H9 (cell line): ENCODE measurements at regions not wholly inside any gene's neighbourhood (a gene's known extent, or its start where the extent isn't known, plus 50 kb on each side); places are given as distances from the start of the nearest gene placed in this dataset.

Experiments
- DNase-seq: peaks from one replicate; pipeline ENCODE4 v3.0.0-alpha.2; 2017
- H2AFZ ChIP-seq: one replicate; pipeline ENCODE4 v1.6.1; 2013; ENCODE audit warnings: mild to moderate bottlenecking, low read length, control low read depth, moderate library complexity
- H2AK5ac ChIP-seq: 2 replicates; pipeline ENCODE4 v1.6.1; 2013; ENCODE audit warnings: low read length, control low read depth, mixed read lengths; ENCODE audit not compliant: insufficient read length
- H2BK120ac ChIP-seq: one replicate; pipeline ENCODE4 v1.6.1; 2013; ENCODE audit warnings: low read depth, mild to moderate bottlenecking, low read length, control low read depth, inconsistent platforms; ENCODE audit not compliant: poor library complexity, severe bottlenecking
- H2BK12ac ChIP-seq: 2 replicates; pipeline ENCODE4 v1.6.1; 2013; ENCODE audit warnings: low read length, control low read depth, mixed read lengths, low read depth; ENCODE audit not compliant: insufficient read length
- H2BK15ac ChIP-seq: 2 replicates; pipeline ENCODE4 v1.6.1; 2013; ENCODE audit warnings: low read depth, low read length, control low read depth
- H2BK20ac ChIP-seq: one replicate; pipeline ENCODE4 v1.6.1; 2013; ENCODE audit warnings: low read depth, mild to moderate bottlenecking, low read length, control low read depth, inconsistent platforms; ENCODE audit not compliant: poor library complexity, severe bottlenecking
- H2BK5ac ChIP-seq: 2 replicates; pipeline ENCODE4 v1.6.1; 2013; ENCODE audit warnings: low read length, control low read depth, mixed read lengths; ENCODE audit not compliant: insufficient read length
- H3K14ac ChIP-seq: 2 replicates; pipeline ENCODE4 v1.6.1; 2013; ENCODE audit warnings: low read length, control low read depth; ENCODE audit not compliant: insufficient read depth
- H3K18ac ChIP-seq: 2 replicates; pipeline ENCODE4 v1.6.1; 2013; ENCODE audit warnings: low read depth, mild to moderate bottlenecking, mixed read lengths, low read length, control low read depth; ENCODE audit not compliant: insufficient read length
- H3K23ac ChIP-seq: 2 replicates; pipeline ENCODE4 v1.6.1; 2013; ENCODE audit warnings: low read length, control low read depth, mixed read lengths, low read depth; ENCODE audit not compliant: insufficient read length
- H3K23me2 ChIP-seq: 2 replicates; pipeline ENCODE4 v1.6.1; 2013; ENCODE audit warnings: low read depth, mild to moderate bottlenecking, mixed read lengths, low read length, control low read depth; ENCODE audit not compliant: insufficient read length, poor library complexity, severe bottlenecking
- H3K27ac ChIP-seq: 2 replicates; pipeline ENCODE4 v1.5.1; 2013; ENCODE audit warnings: low read length, control low read depth, mixed read lengths, low read depth; ENCODE audit not compliant: insufficient read length
- H3K27me3 ChIP-seq: 2 replicates; pipeline ENCODE4 v1.6.1; 2013; ENCODE audit warnings: low read length, control low read depth, inconsistent platforms; ENCODE audit not compliant: insufficient read depth
- H3K4ac ChIP-seq: 2 replicates; pipeline ENCODE4 v1.6.1; 2013; ENCODE audit warnings: low read depth, mild to moderate bottlenecking, control low read depth, inconsistent platforms, low read length, moderate library complexity
- H3K4me1 ChIP-seq: 2 replicates; pipeline ENCODE4 v1.6.1; 2013; ENCODE audit warnings: low read length, control low read depth, inconsistent platforms; ENCODE audit not compliant: insufficient read depth
- H3K4me2 ChIP-seq: 2 replicates; pipeline ENCODE4 v1.6.1; 2013; ENCODE audit warnings: low read length, control low read depth, mixed read lengths; ENCODE audit not compliant: insufficient read length, insufficient read depth
- H3K56ac ChIP-seq: 2 replicates; pipeline ENCODE4 v1.6.1; 2013; ENCODE audit warnings: low read depth, mild to moderate bottlenecking, mixed read lengths, low read length, control low read depth; ENCODE audit not compliant: insufficient read length
- H3K79me1 ChIP-seq: 2 replicates; pipeline ENCODE4 v1.6.1; 2013; ENCODE audit warnings: low read depth, mild to moderate bottlenecking, moderate library complexity, low read length, control low read depth, inconsistent platforms; ENCODE audit not compliant: insufficient read depth, poor library complexity, severe bottlenecking
- H3K79me2 ChIP-seq: 2 replicates; pipeline ENCODE4 v1.6.1; 2013; ENCODE audit warnings: low read length, control low read depth, inconsistent platforms; ENCODE audit not compliant: insufficient read depth
- H3K9ac ChIP-seq: 2 replicates; pipeline ENCODE4 v1.6.1; 2013; ENCODE audit warnings: low read length, control low read depth, mixed read lengths; ENCODE audit not compliant: insufficient read length; ENCODE audit errors: extremely low read depth
- H3K9me3 ChIP-seq: one replicate; pipeline ENCODE4 v1.6.1; 2013; ENCODE audit warnings: low read depth, low read length, inconsistent platforms; ENCODE audit not compliant: control insufficient read depth
- H3T11ph ChIP-seq: one replicate; pipeline ENCODE4 v1.6.1; 2013; ENCODE audit warnings: mild to moderate bottlenecking, low read length, control low read depth, inconsistent platforms
- H4K20me1 ChIP-seq: one replicate; pipeline ENCODE4 v1.6.1; 2013; ENCODE audit not compliant: control insufficient read depth, insufficient read length, insufficient read depth
- H4K5ac ChIP-seq: 2 replicates; pipeline ENCODE4 v1.6.1; 2013; ENCODE audit warnings: low read depth, mild to moderate bottlenecking, mixed read lengths, low read length, control low read depth; ENCODE audit not compliant: insufficient read length
- H4K8ac ChIP-seq: replicated peaks from 2 replicates; pipeline ENCODE4 v1.6.1; 2013; ENCODE audit warnings: low read length, control low read depth, mixed read lengths, low read depth; ENCODE audit not compliant: insufficient read length
- H4K91ac ChIP-seq: 2 replicates; pipeline ENCODE4 v1.6.1; 2013; ENCODE audit warnings: low read depth, mild to moderate bottlenecking, moderate library complexity, mixed read lengths, low read length, control low read depth; ENCODE audit not compliant: insufficient read length
- H3K27ac Mint-ChIP-seq, 3 experiments: 2 replicates in 2 of 3; 3 replicates in 1 of 3; pipeline ENCODE4 v1.8.0; 2020 to 2021; ENCODE audit warnings: mixed read lengths in 3 of 3, mild to moderate bottlenecking in 1 of 3, moderate library complexity in 1 of 3
- H3K27me3 Mint-ChIP-seq: 2 replicates; pipeline ENCODE4 v1.8.0; 2021; ENCODE audit warnings: low read depth, mild to moderate bottlenecking, moderate library complexity, mixed read lengths
- H3K36me3 Mint-ChIP-seq, 3 experiments: 2 replicates in 2 of 3; 3 replicates in 1 of 3; pipeline ENCODE4 v1.8.0; 2020 to 2021; ENCODE audit warnings: low read depth in 3 of 3, mixed read lengths in 3 of 3; ENCODE audit not compliant: insufficient read depth in 1 of 3
- H3K4me1 Mint-ChIP-seq, 2 experiments: 2 replicates each; pipeline ENCODE4 v1.8.0; 2020; ENCODE audit warnings: mixed read lengths in 2 of 2
- H3K4me3 Mint-ChIP-seq, 2 experiments: 2 replicates in 1 of 2; 3 replicates in 1 of 2; pipeline ENCODE4 v1.8.0; 2020 to 2021; ENCODE audit warnings: mild to moderate bottlenecking in 2 of 2, mixed read lengths in 2 of 2, moderate library complexity in 1 of 2
- H3K9me3 Mint-ChIP-seq, 2 experiments: 2 replicates in 1 of 2; 3 replicates in 1 of 2; pipeline ENCODE4 v1.8.0; 2020; ENCODE audit warnings: mild to moderate bottlenecking in 2 of 2, mixed read lengths in 2 of 2, moderate library complexity in 1 of 2
- WGBS: extraction: QIAGEN DNeasy Blood & Tissue Kit; methylation state at CpG from one replicate; pipeline ENCODE4 v1.1.7; 2013; ENCODE audit warnings: missing lambda C conversion rate, low lambda C conversion rate, mixed read lengths; ENCODE audit not compliant: insufficient read length; ENCODE audit errors: extremely low coverage; 5-methylcytosine and 5-hydroxymethylcytosine counted together
- TF ChIP-seq, protein P1 (sequence below): fragments of 200-600 bp; sonication (generic); conservative IDR thresholded peaks from 3 replicates; pipeline ENCODE4 v1.8.0; 2021; ENCODE audit warnings: antibody characterized with exemption, mild to moderate bottlenecking

DNA sequence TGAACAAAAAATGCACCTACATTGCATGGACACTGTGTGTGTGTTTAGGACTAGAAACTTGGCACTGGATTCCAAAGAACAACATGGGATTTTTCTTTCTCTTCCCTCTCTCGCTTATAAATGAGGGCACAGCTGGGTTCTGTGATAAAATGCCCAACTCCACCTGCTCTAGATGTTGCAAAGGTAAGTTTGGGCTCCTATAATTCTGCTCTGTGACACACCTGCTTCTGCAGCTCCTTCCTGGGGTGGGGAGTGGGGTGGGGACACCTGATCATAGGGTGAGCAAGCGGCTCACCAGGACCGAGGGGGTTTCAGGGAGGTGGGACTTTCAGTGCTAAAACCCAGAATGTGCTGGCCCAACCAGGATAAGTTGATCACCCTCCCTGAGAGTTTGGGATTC is 104.3 kb downstream of the AXIN2 start:
- Histone ChIP-seq H3K79me1 (no peaks in the 10 kb centered on the region), H2BK120ac (no peak overlapping the region), H3K56ac (no peak overlapping the region), H3K23me2 (no peaks in the 10 kb centered on the region), H3K23ac (no peak overlapping the region), H3K4ac (no peak overlapping the region), H2BK12ac (no peak overlapping the region), H4K8ac (no peak overlapping the region), H2AK5ac (no peak overlapping the region), H3K14ac (no peak overlapping the region), H3K9me3 (no peaks in the 10 kb centered on the region), H3K18ac (no peak overlapping the region), H4K5ac (no peak overlapping the region), H2BK15ac (no peak overlapping the region), H3K9ac (no peak overlapping the region), H3K27ac (no peak overlapping the region), H4K91ac (no peak overlapping the region), H2BK5ac (no peak overlapping the region), H3K4me1 (peaks cover 15% of the 10 kb centered on the region; the same call in 1 of the 2 replicates), H3T11ph (no peak overlapping the region), H4K20me1 (no peaks in the 10 kb centered on the region), H3K4me2 (no peak overlapping the region), H3K79me2 (no peaks in the 10 kb centered on the region), H2BK20ac (no peak overlapping the region), H2AFZ (no peak overlapping the region), H3K27me3 (no peaks in the 10 kb centered on the region; the same call in 1 of the 2 replicates)
- no peak for DNase-seq
- peaks cover 4% of the 10 kb centered on the region for H3K27me3 Mint-ChIP-seq
- WGBS: no CpG with 5 or more reads among the region's 3 CpGs
- no peaks in the 10 kb centered on the region; a peak in 1 of 7 replicates for H3K36me3 Mint-ChIP-seq
- TF ChIP-seq, protein P1, sequence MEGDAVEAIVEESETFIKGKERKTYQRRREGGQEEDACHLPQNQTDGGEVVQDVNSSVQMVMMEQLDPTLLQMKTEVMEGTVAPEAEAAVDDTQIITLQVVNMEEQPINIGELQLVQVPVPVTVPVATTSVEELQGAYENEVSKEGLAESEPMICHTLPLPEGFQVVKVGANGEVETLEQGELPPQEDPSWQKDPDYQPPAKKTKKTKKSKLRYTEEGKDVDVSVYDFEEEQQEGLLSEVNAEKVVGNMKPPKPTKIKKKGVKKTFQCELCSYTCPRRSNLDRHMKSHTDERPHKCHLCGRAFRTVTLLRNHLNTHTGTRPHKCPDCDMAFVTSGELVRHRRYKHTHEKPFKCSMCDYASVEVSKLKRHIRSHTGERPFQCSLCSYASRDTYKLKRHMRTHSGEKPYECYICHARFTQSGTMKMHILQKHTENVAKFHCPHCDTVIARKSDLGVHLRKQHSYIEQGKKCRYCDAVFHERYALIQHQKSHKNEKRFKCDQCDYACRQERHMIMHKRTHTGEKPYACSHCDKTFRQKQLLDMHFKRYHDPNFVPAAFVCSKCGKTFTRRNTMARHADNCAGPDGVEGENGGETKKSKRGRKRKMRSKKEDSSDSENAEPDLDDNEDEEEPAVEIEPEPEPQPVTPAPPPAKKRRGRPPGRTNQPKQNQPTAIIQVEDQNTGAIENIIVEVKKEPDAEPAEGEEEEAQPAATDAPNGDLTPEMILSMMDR: no peak
- H3K4me1 Mint-ChIP-seq: peaks cover 50 to 58% of the 10 kb centered on the region in 2 experiments
- no peaks in the 10 kb centered on the region for H3K9me3 Mint-ChIP-seq
- H3K4me3 Mint-ChIP-seq: no peak overlapping the region
- no peak overlapping the region for H3K27ac Mint-ChIP-seq
